Activated CD4-positive, CD25-positive, alpha-beta regulatory T cell treated with anti-CD3 and anti-CD28 coated beads, Interleukin-2, amount 50 U/mL, for 24 hours (primary cell): ENCODE measurements at regions not wholly inside any gene's neighbourhood (a gene's known extent, or its start where the extent isn't known, plus 50 kb on each side); places are given as distances from the start of the nearest gene placed in this dataset.

Experiments used
- ATAC-seq, 2 donors: fragments of 150-1000 bp; cut with Tn5 transposase; one replicate each; pipeline ENCODE4 v1.10.0; 2021; ENCODE audit warnings: mild to moderate bottlenecking in 1 of 2, moderate library complexity in 1 of 2

- no peak for ATAC-seq
Measured at GRCh38 chr6:24069526-24069925, 56.5 kb upstream of the NRSN1 start.

- no peak for ATAC-seq
Measured at GRCh38 chr6:24072038-24072746, 53.8 kb upstream of the NRSN1 start.

- ATAC-seq: no peak
Measured at GRCh38 chr6:24076011-24076410, 50.0 kb upstream of the NRSN1 start.
